ENCODE measurements at regions not wholly inside any gene's neighbourhood (a gene's known extent, or its start where the extent isn't known, plus 50 kb on each side); places are given as distances from the start of the nearest gene placed in this dataset.
A peak's percentile ranks its signal among the peaks of the same experiment; 100 is the strongest.
"Not testable (repeated sequence)": the region's sequence is repeated elsewhere in the genome, so short reads cannot be mapped to it uniquely, and the experiment has no call there.

GRCh38 chr17:71067669-71068407 lies 898.5 kb downstream of the KCNJ2 start:
- DNase-seq (ENCODE audit: low read depth, low spot score) = no peak

DNA sequence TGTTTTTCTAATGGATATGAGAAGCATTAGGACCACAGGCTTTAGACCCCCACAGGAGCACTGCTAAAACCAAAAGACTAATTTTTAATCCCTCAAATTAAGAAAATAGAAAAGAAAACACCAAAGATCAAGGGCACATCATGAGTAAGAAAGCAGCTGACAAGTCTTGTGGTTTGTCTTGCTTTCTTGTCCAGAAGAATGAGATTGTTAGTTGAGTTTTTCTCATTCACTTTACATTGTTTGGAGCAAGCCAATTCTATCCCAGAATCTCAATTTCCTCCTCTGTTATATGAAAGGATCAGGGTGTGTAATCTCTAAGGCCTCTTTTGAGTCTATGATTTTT lies 899.0 kb downstream of the KCNJ2 start:
- DNase-seq (ENCODE audit: low read depth, low spot score) = no peak

DNA sequence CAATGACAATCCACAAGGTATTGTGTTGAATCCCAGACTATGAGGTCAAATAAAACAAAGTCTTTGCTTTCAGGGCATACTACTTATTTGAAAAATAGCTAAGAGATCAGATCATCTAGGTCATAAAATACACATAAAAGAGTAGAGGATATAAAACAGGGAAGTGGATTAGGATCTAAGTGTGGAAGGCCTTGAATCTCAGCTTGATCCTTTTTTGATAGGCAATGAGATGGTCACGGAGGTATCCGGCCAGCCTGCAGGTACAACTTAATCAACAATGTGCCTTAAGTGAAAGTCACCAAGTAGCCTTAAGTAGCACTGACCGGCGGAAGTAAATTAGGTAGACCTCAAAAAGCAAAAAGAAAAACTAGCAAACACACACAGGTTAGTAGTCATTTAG lies 901.7 kb downstream of the KCNJ2 start:
- no peak for DNase-seq (ENCODE audit: low read depth, low spot score)

GRCh38 chr17:71071837-71072236 lies 902.5 kb downstream of the KCNJ2 start:
- no peak for DNase-seq (ENCODE audit: low read depth, low spot score)

- DNase-seq (ENCODE audit: low read depth, low spot score) = no peak
Measured at GRCh38 chr17:71080937-71081336, 911.6 kb downstream of the KCNJ2 start.

DNA sequence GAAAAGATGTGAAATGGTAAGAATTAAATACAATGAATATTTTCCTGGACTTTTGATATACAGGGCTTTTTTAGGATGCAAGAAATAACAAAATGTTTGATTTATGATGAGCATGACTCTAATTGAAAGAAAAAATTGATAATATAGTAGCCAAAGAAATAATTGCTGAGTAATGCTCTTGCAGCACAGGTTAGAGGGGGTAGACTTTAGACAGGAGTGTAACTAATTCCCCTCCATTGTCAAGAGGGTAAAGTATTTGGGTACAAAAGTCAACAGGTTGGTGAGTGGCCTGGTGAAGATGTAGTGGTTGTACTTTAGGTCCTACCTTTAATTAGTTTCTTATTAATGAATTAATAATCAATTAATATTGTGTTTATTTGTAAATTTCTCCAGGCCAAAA lies 912.3 kb downstream of the KCNJ2 start:
- DNase-seq (ENCODE audit: low read depth, low spot score) = no peak

DNA sequence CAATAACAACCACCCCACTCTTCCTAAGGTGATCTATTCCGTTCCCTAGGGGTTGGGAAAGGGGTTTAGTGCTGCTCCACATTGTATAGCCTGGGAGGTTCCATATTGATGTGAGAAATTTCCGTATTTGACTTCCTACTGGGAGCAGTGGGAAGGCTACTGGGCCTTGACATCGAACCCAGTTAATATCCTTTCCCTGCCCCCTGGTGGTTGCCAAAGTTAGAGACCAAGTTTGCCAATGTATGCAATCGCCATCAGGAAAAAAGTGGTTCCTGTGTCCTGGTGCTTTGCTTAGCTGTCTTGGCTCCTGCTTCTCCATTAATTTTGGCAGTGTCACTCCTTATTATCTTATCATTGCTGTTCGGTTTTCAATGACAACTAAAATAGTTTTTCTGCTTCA lies 914.9 kb downstream of the KCNJ2 start:
- peak; percentile 66 for DNase-seq (ENCODE audit: low read depth, low spot score)

GRCh38 chr17:71084838-71085237 lies 915.5 kb downstream of the KCNJ2 start:
- DNase-seq (ENCODE audit: low read depth, low spot score) = no peak

DNA sequence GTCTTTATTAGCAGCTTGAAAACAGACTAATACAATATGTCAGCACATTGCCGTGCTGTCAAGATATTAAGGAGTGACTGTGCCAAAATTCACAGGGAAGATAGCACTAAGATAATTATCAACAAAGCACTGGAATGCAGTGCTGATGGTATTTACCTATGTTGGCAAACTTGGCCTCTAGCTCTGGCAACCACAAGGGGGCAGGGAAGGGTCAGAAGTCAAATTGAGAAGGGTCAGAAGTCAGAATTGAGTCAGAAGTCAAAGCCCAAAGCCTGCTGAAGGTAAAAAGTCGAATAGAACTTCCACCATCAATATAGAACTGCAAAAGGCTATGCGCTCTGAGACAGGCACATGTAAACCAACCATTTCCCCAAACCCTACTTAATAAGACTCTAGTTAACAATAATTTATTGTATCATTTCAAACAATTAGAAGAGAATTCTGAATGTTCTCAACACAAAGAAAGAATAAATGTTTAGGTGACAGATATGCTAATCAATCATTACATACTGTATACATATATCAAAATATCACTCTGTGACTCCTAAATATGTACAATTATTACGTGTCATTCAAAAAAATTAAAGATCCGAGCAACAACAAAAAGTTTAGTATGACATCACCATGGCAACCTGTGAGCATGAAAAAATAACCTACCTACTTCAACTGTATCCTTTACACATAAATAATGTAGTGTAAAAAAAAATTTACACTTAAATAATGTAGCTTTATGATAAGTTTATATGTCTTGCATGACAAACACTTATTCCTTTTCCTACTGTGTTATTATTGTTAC lies 916.1 kb downstream of the KCNJ2 start:
- peak; percentile 68 for DNase-seq (ENCODE audit: low read depth, low spot score)

GRCh38 chr17:71089431-71089830 lies 920.1 kb downstream of the KCNJ2 start:
- DNase-seq (ENCODE audit: low read depth, low spot score) = no peak

- no peak for DNase-seq (ENCODE audit: low read depth, low spot score)
Measured at GRCh38 chr17:71098071-71098470, 928.7 kb downstream of the KCNJ2 start.

DNA sequence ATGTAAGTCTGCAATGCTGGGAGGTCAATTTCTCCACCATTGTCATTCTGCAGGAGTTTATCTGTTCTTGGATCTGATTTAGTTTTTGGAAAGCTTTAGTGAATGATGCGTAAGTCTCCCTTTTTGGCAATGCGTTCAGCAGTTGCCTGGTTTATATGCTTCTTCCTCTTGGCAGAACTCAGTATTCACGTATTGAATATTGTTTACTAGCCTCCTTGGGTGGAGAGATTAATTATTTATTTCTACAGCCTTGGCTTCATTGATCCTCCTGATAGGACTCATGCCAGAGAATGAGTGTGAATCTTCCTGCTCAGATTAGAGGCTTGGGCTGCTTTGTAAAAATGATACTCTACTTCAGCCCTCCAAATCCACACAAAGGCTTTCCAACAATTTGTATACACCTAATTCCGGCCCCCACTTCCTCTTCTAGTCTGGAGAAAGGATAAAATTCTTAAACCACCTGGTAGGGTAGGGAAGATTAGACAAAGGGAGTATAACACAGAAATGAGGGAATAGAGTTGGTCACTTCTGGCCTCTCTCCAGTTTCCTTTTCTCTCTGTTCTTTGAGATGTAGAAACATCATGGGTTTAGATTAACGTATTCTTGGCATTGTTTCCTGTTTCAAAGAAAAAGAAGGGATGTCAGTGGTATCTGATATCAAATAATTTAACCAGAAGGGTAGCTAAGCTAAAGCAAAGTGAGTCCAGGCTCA lies 929.8 kb downstream of the KCNJ2 start:
- no peak for DNase-seq (ENCODE audit: low read depth, low spot score)

- no peak for DNase-seq (ENCODE audit: low read depth, low spot score)
Measured at GRCh38 chr17:71102777-71103176, 933.4 kb downstream of the KCNJ2 start.

DNA sequence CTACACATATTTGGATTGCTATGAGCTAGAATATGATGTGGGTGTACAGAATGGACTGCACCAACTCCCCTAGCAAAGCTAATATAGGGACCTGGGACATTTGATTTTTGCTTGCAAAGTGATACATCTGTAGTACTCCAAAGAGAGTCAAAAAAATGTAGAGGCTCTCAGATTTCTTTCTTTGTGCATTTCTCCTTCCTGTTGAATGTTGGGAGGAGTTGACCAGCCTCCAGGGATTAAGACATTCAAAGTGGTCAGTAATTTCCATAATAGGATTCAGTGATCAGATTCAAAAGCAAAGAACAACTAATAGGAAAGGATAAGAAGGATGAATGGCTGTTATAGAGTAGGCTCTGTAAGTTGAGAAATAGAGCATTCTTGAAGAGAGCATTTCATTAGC lies 934.9 kb downstream of the KCNJ2 start:
- no peak for DNase-seq (ENCODE audit: low read depth, low spot score)

GRCh38 chr17:71106056-71106455 lies 936.7 kb downstream of the KCNJ2 start:
- not testable (repeated sequence) for DNase-seq (ENCODE audit: low read depth, low spot score)

DNA sequence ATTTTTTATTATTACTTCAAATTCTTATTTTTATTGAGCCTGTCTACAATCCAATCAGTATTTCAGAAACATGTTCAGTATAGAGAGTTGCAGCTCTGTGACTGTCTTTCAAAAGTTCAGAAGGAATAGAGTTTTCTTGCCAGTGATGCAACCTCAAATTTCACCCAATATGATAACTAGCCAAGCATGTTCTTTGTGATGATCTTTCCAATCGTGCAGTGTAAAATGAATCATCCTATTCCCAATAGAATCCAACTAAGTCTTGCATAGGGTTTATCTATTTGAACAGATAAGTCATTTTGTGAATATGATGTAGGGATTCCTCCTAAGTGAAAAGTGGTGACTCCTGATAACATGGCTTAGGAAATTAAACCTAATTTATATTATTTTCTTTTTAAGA lies 937.8 kb downstream of the KCNJ2 start:
- no peak for DNase-seq (ENCODE audit: low read depth, low spot score)

GRCh38 chr17:71109697-71110096 lies 940.4 kb downstream of the KCNJ2 start:
- DNase-seq (ENCODE audit: low read depth, low spot score) = no peak

DNA sequence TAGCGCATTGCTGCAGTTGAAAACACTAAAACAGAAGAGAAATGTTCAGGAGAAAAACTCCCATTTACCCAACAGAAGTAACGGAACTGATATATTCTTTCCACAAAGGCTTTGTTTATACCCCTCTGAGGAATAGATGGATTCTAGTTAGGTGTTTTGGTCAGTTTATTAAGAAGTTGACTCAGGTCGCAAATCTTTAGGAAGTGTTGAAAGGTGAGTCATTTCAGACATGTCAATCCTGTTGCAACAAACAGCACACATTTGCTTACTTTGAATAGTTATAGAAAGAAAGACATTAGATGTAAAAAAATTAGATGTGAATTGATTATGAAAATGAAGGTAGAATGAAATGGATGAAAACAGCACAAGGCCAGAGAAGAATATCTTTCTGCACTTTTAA lies 941.0 kb downstream of the KCNJ2 start:
- DNase-seq (ENCODE audit: low read depth, low spot score) = no peak

DNA sequence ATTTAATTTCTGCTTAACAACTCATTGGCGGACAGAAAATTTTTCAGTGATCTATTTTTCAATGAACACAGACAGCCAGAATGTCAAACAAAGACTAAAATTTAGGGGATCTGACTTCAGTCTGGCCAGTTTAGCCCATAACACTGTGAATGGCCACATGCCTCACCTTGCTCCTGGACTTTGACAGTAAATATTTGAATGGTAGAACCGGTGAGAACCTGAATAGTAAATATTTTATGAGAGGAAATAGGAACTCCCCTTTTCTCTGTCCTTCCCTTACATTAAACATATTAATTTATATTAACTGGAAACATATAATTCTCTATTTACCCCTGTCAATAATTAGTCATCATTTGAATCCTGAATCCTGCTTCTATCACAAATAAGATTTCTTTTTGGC lies 942.1 kb downstream of the KCNJ2 start:
- no peak for DNase-seq (ENCODE audit: low read depth, low spot score)

DNA sequence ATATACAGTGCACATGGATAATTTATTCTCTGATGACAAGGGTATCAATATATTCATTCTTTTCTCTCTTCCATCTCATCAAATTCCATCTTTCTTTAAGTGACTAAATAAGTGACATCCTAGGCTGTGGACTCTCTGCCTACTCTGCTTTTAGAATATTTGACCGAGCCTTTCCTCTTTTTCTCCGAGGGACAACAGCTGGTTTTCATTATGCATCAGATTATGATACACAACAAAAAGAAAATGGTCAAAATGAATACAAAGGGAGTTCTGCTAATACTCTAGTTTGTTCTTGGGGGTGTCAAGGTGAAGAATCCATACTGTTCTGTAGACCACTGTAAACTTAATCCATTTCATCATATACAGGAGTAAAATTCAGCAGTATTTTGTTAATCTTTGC lies 942.6 kb downstream of the KCNJ2 start:
- DNase-seq (ENCODE audit: low read depth, low spot score) = no peak

- no peak for DNase-seq (ENCODE audit: low read depth, low spot score)
Measured at GRCh38 chr17:71113347-71113746, 944.0 kb downstream of the KCNJ2 start.

DNA sequence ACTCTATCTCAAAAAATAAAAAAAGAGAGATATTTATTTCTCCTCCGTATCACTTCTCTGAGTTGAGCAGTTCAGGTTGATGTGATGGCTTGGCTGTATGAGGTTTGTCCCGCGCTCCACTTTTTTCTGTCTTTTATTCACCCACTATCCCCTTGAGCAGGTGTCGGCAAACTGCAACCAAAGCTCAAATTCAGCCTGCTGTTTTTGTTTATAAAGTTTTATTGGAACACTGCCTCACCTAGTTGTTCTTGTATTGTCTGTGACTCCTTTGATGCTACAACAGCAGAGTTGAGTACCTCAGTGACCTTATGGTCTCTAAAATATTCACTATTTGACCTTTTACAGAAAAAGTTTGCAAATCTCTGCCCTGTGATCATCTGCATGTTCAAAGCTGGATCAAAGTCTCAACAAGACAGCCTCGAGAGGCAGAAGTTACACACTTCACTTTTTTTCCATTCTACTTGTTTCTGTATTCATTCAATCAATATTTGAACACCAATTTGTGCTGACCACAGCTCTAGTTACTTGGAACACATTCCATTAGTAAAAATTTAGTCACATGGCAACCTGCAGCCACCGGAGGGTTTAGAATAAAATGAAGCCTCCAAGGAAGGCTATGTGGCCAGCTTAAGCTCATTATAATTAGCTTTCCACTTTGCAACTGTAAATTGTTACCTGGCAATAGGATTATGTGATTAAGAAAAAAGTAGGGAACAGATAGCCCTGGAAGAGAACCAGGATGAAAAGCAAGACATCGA lies 945.8 kb downstream of the KCNJ2 start:
- DNase-seq (ENCODE audit: low read depth, low spot score) = no peak
